ENCODE measurements at regions not wholly inside any gene's neighbourhood (a gene's known extent, or its start where the extent isn't known, plus 50 kb on each side); places are given as distances from the start of the nearest gene placed in this dataset.

GRCh38 chr7:1377111-1377909 is 82.0 kb downstream of the MICALL2 start:
- no peak for DNase-seq (ENCODE audit: low spot score)

GRCh38 chr7:1378610-1379601 is 80.4 kb downstream of the MICALL2 start:
- no peak for DNase-seq (ENCODE audit: low spot score)

- no peak for DNase-seq (ENCODE audit: low spot score)
These were observed 78.9 kb downstream of the MICALL2 start for GRCh38 chr7:1380231-1380815.

DNA sequence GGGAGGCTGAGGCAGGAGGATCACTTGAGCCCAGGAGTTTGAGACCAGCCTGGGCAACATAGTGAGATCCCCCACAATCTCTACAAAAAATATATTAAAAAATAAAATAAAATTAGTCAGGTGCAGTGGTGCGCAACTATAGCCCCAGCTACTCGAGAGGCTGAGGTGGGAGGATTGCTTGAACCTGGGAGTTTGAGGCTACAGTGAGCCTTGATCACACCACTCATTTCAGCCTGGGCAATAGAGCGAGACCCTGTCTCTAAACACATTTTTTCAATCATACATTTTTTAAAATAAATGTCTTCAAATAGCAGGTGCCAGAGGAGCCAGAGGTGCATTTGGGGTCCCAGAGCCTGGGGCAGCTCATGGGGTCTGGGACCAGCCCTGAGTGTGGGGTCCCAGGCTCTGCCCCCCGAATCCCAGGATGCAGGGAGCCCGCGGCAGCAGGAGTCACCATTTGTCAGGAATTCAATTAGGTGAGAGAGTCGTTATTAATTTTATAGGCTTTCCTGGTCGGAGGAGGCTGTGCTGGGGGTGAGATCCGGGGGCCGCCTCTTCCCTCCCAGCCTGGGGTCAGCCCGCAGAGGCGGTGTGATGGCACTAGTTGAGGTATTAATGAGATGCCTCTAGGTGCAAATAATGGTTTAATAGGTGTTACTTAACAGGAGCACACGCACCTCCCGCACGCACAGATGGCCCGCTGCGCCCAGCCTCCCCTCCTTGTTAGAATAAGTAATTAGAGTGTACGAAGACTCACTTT is 78.3 kb downstream of the MICALL2 start:
- no peak for DNase-seq (ENCODE audit: low spot score)

GRCh38 chr7:1382553-1383397 is 76.5 kb downstream of the MICALL2 start:
- no peak for DNase-seq (ENCODE audit: low spot score)

DNA sequence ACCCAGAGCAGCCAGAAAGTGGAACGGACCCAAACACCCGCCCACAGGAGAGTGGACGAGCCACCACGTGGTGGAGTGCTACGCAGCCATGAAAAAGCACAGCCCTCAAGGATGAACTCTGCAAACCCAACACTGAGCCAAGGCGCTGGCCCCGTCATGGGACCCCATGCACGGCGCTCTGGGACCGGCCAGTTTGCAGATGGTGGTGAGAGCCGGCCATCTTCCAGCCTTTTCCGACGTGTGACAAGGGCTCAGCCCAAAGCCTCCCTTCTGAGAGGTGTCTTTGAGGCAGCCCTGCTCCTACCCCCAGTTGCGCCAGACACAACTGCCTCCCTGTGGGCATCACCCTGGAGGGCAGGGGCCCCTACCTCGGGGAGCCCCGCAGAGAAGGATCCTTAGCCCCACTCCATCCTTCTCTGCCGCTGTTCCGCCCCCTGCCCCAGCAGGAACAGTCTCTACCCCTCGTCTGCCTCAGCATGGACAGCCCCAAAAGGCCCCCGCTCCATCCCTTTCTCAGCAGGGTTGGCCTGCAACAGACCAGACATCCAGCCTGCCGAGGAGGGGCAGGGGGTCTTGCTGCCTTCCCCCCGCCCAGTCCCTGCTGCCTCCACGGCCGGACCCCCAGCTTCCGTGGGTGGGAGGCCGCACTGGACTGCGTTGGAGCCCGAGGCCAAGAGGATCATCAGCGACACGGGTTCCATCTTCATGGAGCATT is 75.7 kb downstream of the MICALL2 start:
- DNase-seq (ENCODE audit: low spot score) = no peak

- no peak for DNase-seq (ENCODE audit: low spot score)
These were observed 75.2 kb downstream of the MICALL2 start for GRCh38 chr7:1384113-1384415.
